GM23248 (cell line): ENCODE measurements at regions not wholly inside any gene's neighbourhood (a gene's known extent, or its start where the extent isn't known, plus 50 kb on each side); places are given as distances from the start of the nearest gene placed in this dataset.

ENCODE experiments used
- EZH2 ChIP-seq: fragments of 200-600 bp; sonication (generic); IDR thresholded peaks from 2 replicates; pipeline ENCODE4 v1.6.1; 2018; ENCODE audit warnings: antibody characterized with exemption, mild to moderate bottlenecking; ENCODE audit not compliant: insufficient read depth, poor library complexity, severe bottlenecking
- EZH2phosphoT487 ChIP-seq: fragments of 200-600 bp; sonication (generic); IDR thresholded peaks from 2 replicates; pipeline ENCODE4 v1.6.1; 2018; ENCODE audit warnings: antibody characterized with exemption, moderate library complexity, mild to moderate bottlenecking, low read depth; ENCODE audit not compliant: insufficient read depth

GRCh38 chr10:85032981-85033380 lies 704.6 kb downstream of the CCSER2 start:
- TF ChIP-seq EZH2 (no peak), EZH2phosphoT487 (no peak)
